ENCODE measurements at regions not wholly inside any gene's neighbourhood (a gene's known extent, or its start where the extent isn't known, plus 50 kb on each side); places are given as distances from the start of the nearest gene placed in this dataset.

DNA sequence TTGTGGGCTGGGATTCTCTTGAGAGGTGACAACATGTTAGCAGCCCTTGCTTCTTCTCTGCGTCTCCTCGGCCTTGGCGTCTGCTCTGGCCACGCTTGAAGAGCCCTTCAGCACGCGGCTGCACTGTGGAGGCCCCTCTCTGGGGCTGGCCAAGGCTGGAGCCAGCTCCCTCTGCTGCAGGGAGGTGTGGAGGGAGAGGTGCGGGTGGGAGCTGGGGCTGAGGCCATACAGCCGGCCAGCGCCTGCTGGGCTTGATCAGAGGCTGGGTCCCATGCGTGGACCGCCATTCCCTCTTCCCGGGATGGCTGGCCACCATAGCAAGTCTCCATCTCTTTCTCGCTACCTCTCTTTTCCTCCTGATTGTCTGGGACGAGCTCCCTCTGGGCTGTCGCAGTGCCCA, 539.0 kb downstream of the PCDH7 start:
- TF ChIP-seq, protein P1, sequence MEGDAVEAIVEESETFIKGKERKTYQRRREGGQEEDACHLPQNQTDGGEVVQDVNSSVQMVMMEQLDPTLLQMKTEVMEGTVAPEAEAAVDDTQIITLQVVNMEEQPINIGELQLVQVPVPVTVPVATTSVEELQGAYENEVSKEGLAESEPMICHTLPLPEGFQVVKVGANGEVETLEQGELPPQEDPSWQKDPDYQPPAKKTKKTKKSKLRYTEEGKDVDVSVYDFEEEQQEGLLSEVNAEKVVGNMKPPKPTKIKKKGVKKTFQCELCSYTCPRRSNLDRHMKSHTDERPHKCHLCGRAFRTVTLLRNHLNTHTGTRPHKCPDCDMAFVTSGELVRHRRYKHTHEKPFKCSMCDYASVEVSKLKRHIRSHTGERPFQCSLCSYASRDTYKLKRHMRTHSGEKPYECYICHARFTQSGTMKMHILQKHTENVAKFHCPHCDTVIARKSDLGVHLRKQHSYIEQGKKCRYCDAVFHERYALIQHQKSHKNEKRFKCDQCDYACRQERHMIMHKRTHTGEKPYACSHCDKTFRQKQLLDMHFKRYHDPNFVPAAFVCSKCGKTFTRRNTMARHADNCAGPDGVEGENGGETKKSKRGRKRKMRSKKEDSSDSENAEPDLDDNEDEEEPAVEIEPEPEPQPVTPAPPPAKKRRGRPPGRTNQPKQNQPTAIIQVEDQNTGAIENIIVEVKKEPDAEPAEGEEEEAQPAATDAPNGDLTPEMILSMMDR (IDR thresholded peaks at IDR 0.05 in 4 of 5, conservative IDR thresholded peaks at IDR 0.05 in 1 of 5), result no peak
- TF ChIP-seq POLR2A (IDR thresholded peaks at IDR 0.05), result no peak
